Mucosa of stomach (tissue), 1 donor: ENCODE measurements at regions not wholly inside any gene's neighbourhood (a gene's known extent, or its start where the extent isn't known, plus 50 kb on each side); places are given as distances from the start of the nearest gene placed in this dataset.
"Not testable (repeated sequence)": the region's sequence is repeated elsewhere in the genome, so short reads cannot be mapped to it uniquely, and the experiment has no call there.

Experiments used
- H3K27me3 ChIP-seq: one replicate; pipeline ENCODE4 v1.7.0; 2013; ENCODE audit warnings: mild to moderate bottlenecking, low read length; ENCODE audit not compliant: control insufficient read depth, insufficient read depth
- H3K36me3 ChIP-seq: one replicate; pipeline ENCODE4 v1.7.0; 2013; ENCODE audit warnings: low read length; ENCODE audit not compliant: control insufficient read depth, insufficient read depth
- H3K4me1 ChIP-seq: one replicate; pipeline ENCODE4 v1.7.0; 2013; ENCODE audit warnings: mild to moderate bottlenecking, low read length; ENCODE audit not compliant: control insufficient read depth, insufficient read depth
- H3K4me3 ChIP-seq: one replicate; pipeline ENCODE4 v1.7.0; 2013; ENCODE audit warnings: low read length
- H3K9ac ChIP-seq: one replicate; pipeline ENCODE4 v1.7.0; 2013; ENCODE audit warnings: mild to moderate bottlenecking, low read length, moderate library complexity
- H3K9me3 ChIP-seq: one replicate; pipeline ENCODE4 v1.7.0; 2013; ENCODE audit warnings: mild to moderate bottlenecking, low read length, moderate library complexity; ENCODE audit not compliant: control insufficient read depth
- donor health status: Pancreatic carcinoma.

- H3K9me3 ChIP-seq, H3K9ac ChIP-seq, H3K36me3 ChIP-seq, H3K4me3 ChIP-seq, H3K4me1 ChIP-seq, H3K27me3 ChIP-seq: not testable (repeated sequence)
These were observed 812.3 kb upstream of the ACO1 start for GRCh38 chr9:31572190-31572589.

DNA sequence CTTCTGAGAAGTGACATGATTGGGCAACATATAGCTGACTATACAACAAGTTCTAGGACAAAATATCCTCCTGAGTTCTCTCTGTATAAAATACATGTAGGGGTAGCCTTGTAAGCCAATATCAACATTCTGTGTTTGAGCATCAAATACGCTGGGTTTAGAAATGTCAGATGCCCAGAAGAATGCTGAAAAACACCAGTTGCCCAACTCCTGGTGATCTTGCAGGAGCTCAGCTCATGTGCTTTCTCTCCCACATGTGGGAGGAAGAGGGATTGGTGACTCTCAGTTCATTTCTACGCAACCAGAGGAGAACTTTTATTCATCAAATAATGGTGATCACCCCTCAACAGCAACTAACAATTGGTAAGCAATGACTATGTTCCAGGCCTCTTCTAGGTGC is 810.9 kb upstream of the ACO1 start:
- Histone ChIP-seq H3K9ac (no peak overlapping the region), H3K4me3 (no peak overlapping the region), H3K4me1 (no peaks in the 10 kb centered on the region), H3K9me3 (no peaks in the 10 kb centered on the region), H3K27me3 (no peaks in the 10 kb centered on the region), H3K36me3 (no peaks in the 10 kb centered on the region)

DNA sequence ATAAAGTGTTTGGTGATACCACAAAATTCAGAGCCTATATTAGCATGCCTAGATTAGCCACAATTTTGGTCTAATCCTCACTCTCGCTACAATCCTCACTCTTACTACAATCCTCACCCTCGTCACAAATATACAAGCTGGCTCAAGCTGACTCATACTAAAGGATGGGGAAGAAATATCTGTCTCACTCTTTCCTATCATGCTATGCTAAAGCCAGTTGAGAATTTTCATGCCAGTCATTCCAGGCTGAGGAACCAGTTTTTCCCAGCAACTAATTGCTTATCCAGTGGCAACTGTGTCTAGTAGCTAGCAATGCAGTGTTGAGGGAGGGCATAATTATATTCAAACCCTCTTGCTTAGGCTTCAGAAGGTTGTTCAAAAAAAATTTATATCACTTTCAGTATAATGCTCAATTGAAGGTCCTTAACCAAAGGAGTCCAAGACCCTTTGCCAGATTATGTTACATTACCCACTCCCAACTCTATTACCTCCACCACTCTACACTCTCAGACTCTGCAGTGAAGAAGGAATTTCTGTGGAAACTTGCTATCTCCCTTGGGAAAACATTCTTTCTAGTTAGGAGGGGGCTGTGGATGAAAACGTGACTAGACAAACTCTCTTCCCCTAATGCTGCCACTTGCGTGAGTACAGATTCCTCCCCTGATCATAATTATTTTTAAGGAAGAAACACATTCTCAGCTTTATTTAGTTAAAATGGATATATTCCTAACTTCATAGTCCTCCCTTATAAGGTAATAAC is 810.3 kb upstream of the ACO1 start:
- Histone ChIP-seq H3K4me1 (no peaks in the 10 kb centered on the region), H3K27me3 (no peaks in the 10 kb centered on the region), H3K4me3 (no peak overlapping the region), H3K9me3 (no peaks in the 10 kb centered on the region), H3K36me3 (no peaks in the 10 kb centered on the region), H3K9ac (no peak overlapping the region)

DNA sequence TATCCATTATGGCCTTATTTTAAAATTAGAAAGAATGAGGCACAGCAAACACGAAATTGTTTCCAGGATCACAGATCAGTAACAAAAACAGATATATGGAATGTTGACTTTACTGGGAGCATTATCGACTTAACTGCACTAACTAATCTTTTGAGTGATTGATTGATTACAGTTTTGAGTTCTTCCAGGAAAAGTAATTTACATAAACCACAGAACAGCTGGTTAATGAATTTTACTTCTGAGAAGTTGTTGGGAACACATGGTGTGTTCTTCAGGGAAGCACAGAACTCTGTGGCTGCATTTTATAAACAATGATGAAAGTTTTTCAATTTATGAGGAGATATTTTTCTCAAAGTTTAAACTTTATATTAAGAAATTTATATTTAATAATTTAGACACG is 802.4 kb upstream of the ACO1 start:
- Histone ChIP-seq H3K36me3 (no peaks in the 10 kb centered on the region), H3K4me1 (no peaks in the 10 kb centered on the region), H3K27me3 (no peaks in the 10 kb centered on the region), H3K9ac (no peak overlapping the region), H3K4me3 (no peak overlapping the region), H3K9me3 (no peaks in the 10 kb centered on the region)

DNA sequence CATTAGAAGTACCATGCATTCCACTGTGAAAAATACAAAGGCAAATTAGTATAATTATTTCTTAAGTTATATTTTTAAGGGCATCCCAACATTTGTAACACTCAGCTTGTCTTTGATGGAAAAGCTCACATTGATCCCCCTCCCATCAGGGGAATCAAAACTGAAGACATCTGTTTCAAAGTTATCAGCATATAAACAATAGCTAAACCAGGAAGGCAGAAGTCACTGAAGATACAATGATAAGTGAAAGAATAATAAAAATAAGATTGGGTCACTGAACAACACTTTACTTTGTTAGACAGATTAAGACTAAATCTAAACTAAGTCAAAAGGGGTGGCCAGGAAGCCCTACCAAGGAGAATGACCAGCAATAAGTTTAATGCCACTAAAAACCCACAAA is 801.9 kb upstream of the ACO1 start:
- no peak overlapping the region for H3K4me3 ChIP-seq
- no peaks in the 10 kb centered on the region for H3K36me3 ChIP-seq
- H3K9me3 ChIP-seq = no peaks in the 10 kb centered on the region
- no peaks in the 10 kb centered on the region for H3K27me3 ChIP-seq
- H3K4me1 ChIP-seq = no peaks in the 10 kb centered on the region
- H3K9ac ChIP-seq = no peak overlapping the region

DNA sequence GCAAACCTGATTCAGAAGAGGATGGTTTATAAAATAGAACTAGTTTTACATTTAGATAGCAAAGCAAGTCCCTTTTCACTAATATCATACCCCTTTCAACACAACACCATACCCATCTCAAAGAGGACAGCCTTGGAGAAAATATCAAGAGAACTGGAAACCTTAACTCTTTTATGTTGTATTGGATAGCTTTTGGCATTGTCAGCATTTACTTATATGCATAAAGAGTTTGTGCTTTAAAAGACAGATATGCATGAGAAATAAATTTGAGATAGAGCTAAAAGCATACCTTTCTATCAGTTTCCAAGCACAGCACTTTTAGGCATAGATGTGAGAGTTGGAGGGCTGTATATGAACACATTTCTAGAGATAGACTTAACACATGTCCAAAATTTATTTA is 799.3 kb upstream of the ACO1 start:
- no peaks in the 10 kb centered on the region for H3K4me1 ChIP-seq
- H3K4me3 ChIP-seq = no peak overlapping the region
- H3K27me3 ChIP-seq = no peaks in the 10 kb centered on the region
- H3K36me3 ChIP-seq = no peaks in the 10 kb centered on the region
- H3K9ac ChIP-seq = no peak overlapping the region
- H3K9me3 ChIP-seq = no peaks in the 10 kb centered on the region

- Histone ChIP-seq H3K4me1 (no peaks in the 10 kb centered on the region), H3K27me3 (no peaks in the 10 kb centered on the region), H3K4me3 (no peak overlapping the region), H3K9ac (no peak overlapping the region), H3K36me3 (no peaks in the 10 kb centered on the region), H3K9me3 (no peaks in the 10 kb centered on the region)
These were observed 797.3 kb upstream of the ACO1 start for GRCh38 chr9:31587146-31587545.

GRCh38 chr9:31588006-31588405 is 796.4 kb upstream of the ACO1 start:
- H3K27me3 ChIP-seq = no peaks in the 10 kb centered on the region
- no peaks in the 10 kb centered on the region for H3K4me1 ChIP-seq
- H3K36me3 ChIP-seq = no peaks in the 10 kb centered on the region
- H3K9me3 ChIP-seq = no peaks in the 10 kb centered on the region
- no peak overlapping the region for H3K9ac ChIP-seq
- no peak overlapping the region for H3K4me3 ChIP-seq

DNA sequence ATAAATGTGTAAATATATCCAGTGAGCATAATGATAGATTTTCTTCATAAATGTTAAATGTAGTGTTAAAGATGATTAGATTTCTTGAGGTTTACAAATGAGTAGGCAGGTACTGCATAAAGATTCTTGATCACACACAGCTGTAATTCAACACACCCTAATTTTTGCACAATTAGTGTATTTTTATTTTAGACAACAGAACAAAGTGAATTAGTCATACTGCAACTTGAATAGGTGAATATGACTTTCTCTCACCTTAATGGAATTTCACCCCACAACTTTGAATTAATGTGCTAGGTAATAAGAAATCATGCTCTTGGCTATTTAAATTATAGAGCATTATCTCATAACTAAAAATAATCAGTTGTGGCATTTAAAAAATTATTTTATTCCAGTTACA is 795.7 kb upstream of the ACO1 start:
- H3K4me3 ChIP-seq = no peak overlapping the region
- no peaks in the 10 kb centered on the region for H3K4me1 ChIP-seq
- H3K36me3 ChIP-seq = no peaks in the 10 kb centered on the region
- no peak overlapping the region for H3K9ac ChIP-seq
- H3K27me3 ChIP-seq = no peaks in the 10 kb centered on the region
- no peaks in the 10 kb centered on the region for H3K9me3 ChIP-seq

DNA sequence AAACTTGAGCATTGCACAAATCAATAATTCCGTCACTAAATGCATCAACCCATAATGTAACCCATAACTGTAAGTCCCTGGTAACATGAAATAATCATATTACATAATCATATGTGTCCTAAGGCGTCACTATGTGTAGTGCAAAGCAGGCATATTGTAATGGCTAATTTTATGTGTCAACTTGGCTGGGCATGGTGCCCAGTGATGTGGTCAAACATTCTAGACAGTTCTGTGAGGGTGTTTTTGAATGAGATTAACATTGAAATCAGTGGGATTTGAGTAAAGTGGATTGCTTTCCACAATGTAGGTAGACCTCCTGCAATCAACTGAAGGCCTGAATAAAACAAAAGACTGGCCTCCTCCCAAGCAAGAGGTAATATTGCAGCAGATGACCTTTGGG is 794.4 kb upstream of the ACO1 start:
- H3K9me3 ChIP-seq = no peaks in the 10 kb centered on the region
- H3K4me1 ChIP-seq = no peaks in the 10 kb centered on the region
- H3K36me3 ChIP-seq = no peaks in the 10 kb centered on the region
- no peak overlapping the region for H3K9ac ChIP-seq
- H3K27me3 ChIP-seq = no peaks in the 10 kb centered on the region
- no peak overlapping the region for H3K4me3 ChIP-seq

DNA sequence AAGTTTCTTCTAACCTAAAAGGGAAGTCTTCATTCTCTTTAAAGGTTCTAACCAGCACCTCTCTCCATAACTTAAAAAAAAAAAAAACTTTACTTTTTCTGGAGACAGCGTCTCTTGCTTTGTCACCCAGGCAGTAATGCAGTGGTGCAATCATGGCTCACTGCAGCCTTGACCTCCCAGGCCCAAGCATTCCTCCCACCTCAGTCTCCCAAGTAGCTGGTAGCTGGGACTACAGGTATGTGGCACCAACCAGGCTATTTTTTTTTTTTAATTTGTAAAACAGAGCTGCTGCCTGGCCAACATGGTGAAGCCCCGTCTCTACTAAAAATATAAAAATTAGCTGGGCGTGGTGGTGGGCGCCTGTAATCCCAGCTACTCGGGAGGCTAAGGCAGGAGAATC is 787.4 kb upstream of the ACO1 start:
- not testable (repeated sequence) for H3K9ac ChIP-seq, H3K27me3 ChIP-seq, H3K4me3 ChIP-seq, H3K4me1 ChIP-seq, H3K36me3 ChIP-seq, H3K9me3 ChIP-seq

DNA sequence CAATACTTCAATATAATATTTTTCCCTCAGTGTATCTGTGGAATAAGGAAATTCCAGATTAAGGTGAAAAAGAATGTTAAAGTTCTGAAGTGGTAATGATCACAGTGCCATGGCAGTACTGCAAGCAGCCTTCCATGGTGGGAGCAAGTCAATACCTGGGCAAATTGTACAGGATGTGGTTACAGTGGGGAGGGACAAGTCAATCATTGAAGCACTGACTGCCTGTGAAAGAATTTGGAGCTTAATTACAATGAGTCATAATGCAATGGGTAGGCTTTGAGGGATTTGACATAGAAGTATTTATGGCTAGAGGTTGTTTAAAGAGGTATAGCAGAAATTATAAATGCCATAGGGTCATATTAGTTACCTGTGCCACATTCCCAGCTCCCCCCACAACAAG is 786.5 kb upstream of the ACO1 start:
- no peaks in the 10 kb centered on the region for H3K9me3 ChIP-seq
- no peak overlapping the region for H3K9ac ChIP-seq
- no peaks in the 10 kb centered on the region for H3K4me1 ChIP-seq
- no peak overlapping the region for H3K4me3 ChIP-seq
- H3K36me3 ChIP-seq = no peaks in the 10 kb centered on the region
- H3K27me3 ChIP-seq = no peaks in the 10 kb centered on the region

GRCh38 chr9:31601666-31602065 is 782.8 kb upstream of the ACO1 start:
- H3K27me3 ChIP-seq = no peaks in the 10 kb centered on the region
- no peaks in the 10 kb centered on the region for H3K36me3 ChIP-seq
- no peak overlapping the region for H3K9ac ChIP-seq
- H3K4me1 ChIP-seq = no peaks in the 10 kb centered on the region
- H3K9me3 ChIP-seq = no peaks in the 10 kb centered on the region
- H3K4me3 ChIP-seq = no peak overlapping the region
